SK-N-MC (cell line): ENCODE measurements at regions not wholly inside any gene's neighbourhood (a gene's known extent, or its start where the extent isn't known, plus 50 kb on each side); places are given as distances from the start of the nearest gene placed in this dataset.

Source experiments
- DNase-seq: peaks from one replicate; pipeline ENCODE4 v3.0.0-alpha.2; 2011; ENCODE audit warnings: low read depth, low spot score
- H3K27ac ChIP-seq: fragments of 200-600 bp; sonication (generic); 2 replicates; pipeline ENCODE4 v1.5.1; 2016; ENCODE audit warnings: mixed run types
- H3K36me3 ChIP-seq: fragments of 200-600 bp; sonication (generic); 2 replicates; pipeline ENCODE4 v1.6.1; 2017; ENCODE audit warnings: antibody characterized with exemption, low read length, mixed read lengths; ENCODE audit not compliant: insufficient read depth
- H3K4me3 ChIP-seq: fragments of 200-600 bp; sonication (generic); 2 replicates; pipeline ENCODE4 v1.5.1; 2016
- H3K9ac ChIP-seq: fragments of 200-600 bp; sonication (generic); 2 replicates; pipeline ENCODE4 v1.8.0; 2017; ENCODE audit warnings: mixed run types, mixed read lengths; ENCODE audit not compliant: insufficient read length
- H3K9me3 ChIP-seq: fragments of 200-600 bp; sonication (generic); 2 replicates; pipeline ENCODE4 v1.6.1; 2017; ENCODE audit warnings: low read depth, mild to moderate bottlenecking, antibody characterized with exemption, low read length, moderate library complexity, mixed read lengths
- EZH2 ChIP-seq: fragments of 200-600 bp; sonication (generic); IDR thresholded peaks from one replicate; pipeline ENCODE4 v1.6.1; 2017; ENCODE audit warnings: antibody characterized with exemption
- FOXP2 ChIP-seq: optimal IDR thresholded peaks from 2 replicates; pipeline ENCODE3; 2011; ENCODE audit warnings: mild to moderate bottlenecking, moderate library complexity; ENCODE audit not compliant: insufficient read depth; ENCODE audit errors: extremely low read length, control extremely low read depth
- POLR2AphosphoS5 ChIP-seq: IDR thresholded peaks from 2 replicates; pipeline ENCODE4 v1.6.1; 2012; ENCODE audit warnings: mild to moderate bottlenecking, low read depth, low read length, borderline replicate concordance

GRCh38 chr5:6281818-6282217 is 96.5 kb downstream of the MED10 start:
- H3K4me3 ChIP-seq = no peak overlapping the region
- H3K9ac ChIP-seq = no peak overlapping the region
- TF ChIP-seq POLR2AphosphoS5 (no peak), EZH2 (no peak), FOXP2 (no peak)
- DNase-seq = no peak
- no peaks in the 10 kb centered on the region for H3K9me3 ChIP-seq
- no peak overlapping the region for H3K27ac ChIP-seq
- no peaks in the 10 kb centered on the region for H3K36me3 ChIP-seq

GRCh38 chr5:6280425-6281100 is 97.8 kb downstream of the MED10 start:
- no peak for DNase-seq
- Histone ChIP-seq H3K4me3 (no peak overlapping the region), H3K9ac (no peak overlapping the region), H3K9me3 (no peaks in the 10 kb centered on the region), H3K36me3 (no peaks in the 10 kb centered on the region), H3K27ac (no peak overlapping the region)
- TF ChIP-seq EZH2 (no peak), FOXP2 (no peak), POLR2AphosphoS5 (no peak)

- Histone ChIP-seq H3K9ac (no peak overlapping the region), H3K27ac (no peak overlapping the region), H3K9me3 (no peaks in the 10 kb centered on the region), H3K36me3 (no peaks in the 10 kb centered on the region), H3K4me3 (no peak overlapping the region)
- DNase-seq = no peak
- no peak for TF ChIP-seq FOXP2
- TF ChIP-seq POLR2AphosphoS5 = no peak
- TF ChIP-seq EZH2 = no peak
Measured at GRCh38 chr5:6279607-6280006, 98.7 kb downstream of the MED10 start.

- Histone ChIP-seq H3K9me3 (no peaks in the 10 kb centered on the region), H3K9ac (no peak overlapping the region)
Measured at GRCh38 chr5:6274846-6275543, 103.4 kb downstream of the MED10 start.

GRCh38 chr5:6273749-6274148 is 104.6 kb downstream of the MED10 start:
- no peak for DNase-seq
- Histone ChIP-seq H3K9ac (no peak overlapping the region), H3K9me3 (no peaks in the 10 kb centered on the region), H3K4me3 (no peak overlapping the region), H3K27ac (no peak overlapping the region), H3K36me3 (no peaks in the 10 kb centered on the region)
- TF ChIP-seq POLR2AphosphoS5 (no peak), FOXP2 (no peak), EZH2 (no peak)

More at GRCh38 chr5:6274846-6275543, 103.4 kb downstream of the MED10 start:
- H3K36me3 ChIP-seq = no peaks in the 10 kb centered on the region
- H3K27ac ChIP-seq = no peak overlapping the region
- no peak overlapping the region for H3K4me3 ChIP-seq
- no peak for DNase-seq
- TF ChIP-seq POLR2AphosphoS5 = no peak
- no peak for TF ChIP-seq FOXP2
- TF ChIP-seq EZH2 = no peak

- Histone ChIP-seq H3K36me3 (no peaks in the 10 kb centered on the region), H3K9ac (no peak overlapping the region), H3K4me3 (no peak overlapping the region), H3K9me3 (no peaks in the 10 kb centered on the region), H3K27ac (no peak overlapping the region)
- TF ChIP-seq EZH2 (no peak), POLR2AphosphoS5 (no peak), FOXP2 (no peak)
- DNase-seq = no peak
Measured at GRCh38 chr5:6273090-6273735, 105.1 kb downstream of the MED10 start.

- DNase-seq = no peak
- H3K9me3 ChIP-seq = no peaks in the 10 kb centered on the region
- no peaks in the 10 kb centered on the region for H3K36me3 ChIP-seq
- no peak overlapping the region for H3K9ac ChIP-seq
- H3K27ac ChIP-seq = no peak overlapping the region
- no peak for TF ChIP-seq POLR2AphosphoS5
- TF ChIP-seq EZH2 = no peak
- TF ChIP-seq FOXP2 = no peak
- no peak overlapping the region for H3K4me3 ChIP-seq
Measured at GRCh38 chr5:6269925-6270324, 108.4 kb downstream of the MED10 start.

- H3K9me3 ChIP-seq = no peaks in the 10 kb centered on the region
- no peak overlapping the region for H3K27ac ChIP-seq
Measured at GRCh38 chr5:6266671-6267197, 111.6 kb downstream of the MED10 start.

More at GRCh38 chr5:6266671-6267197, 111.6 kb downstream of the MED10 start:
- H3K36me3 ChIP-seq = no peaks in the 10 kb centered on the region
- no peak overlapping the region for H3K4me3 ChIP-seq
- TF ChIP-seq POLR2AphosphoS5 = no peak
- DNase-seq = no peak
- H3K9ac ChIP-seq = no peak overlapping the region
